ENCODE measurements at regions not wholly inside any gene's neighbourhood (a gene's known extent, or its start where the extent isn't known, plus 50 kb on each side); places are given as distances from the start of the nearest gene placed in this dataset.

GRCh38 chr13:110790371-110790770, 76.9 kb downstream of the ING1 start:
- TF ChIP-seq CTCF (IDR thresholded peaks at IDR 0.05; ENCODE audit: low read length), result no peak
- TF ChIP-seq EZH2 (IDR thresholded peaks at IDR 0.05; ENCODE audit: borderline replicate concordance, low read length), result no peak

Measured in OCI-LY1 (cell line).